K562 (cell line): ENCODE measurements at regions not wholly inside any gene's neighbourhood (a gene's known extent, or its start where the extent isn't known, plus 50 kb on each side); places are given as distances from the start of the nearest gene placed in this dataset.

Experiments
- ATAC-seq: fragments of 200-7000 bp; cut with Tn5 transposase; 3 replicates; pipeline ENCODE4 v1.9.1; 2020; ENCODE audit warnings: moderate library complexity
- BruUV-seq: library from RNA; stranded (reverse); fragments of 400-500 nt; replicated peaks from 2 replicates; lab custom pipeline; 2021; lab: Mats Ljungman, UMichigan
- CTCF ChIA-PET: fragments of 300-600 bp; formaldehyde crosslinking; extraction: SDS; loops from one replicate; lab custom pipeline; 2021; ENCODE audit warnings: low intra/inter-chr PET ratio; lab: Yijun Ruan, JAX
- POLR2A ChIA-PET: fragments of 300-600, 350-650 bp; sonication (Branson Sonifier 250); formaldehyde crosslinking; extraction: SDS; loops from one replicate; lab custom pipeline; 2021; ENCODE audit warnings: antibody characterized with exemption, inconsistent platforms; lab: Yijun Ruan, JAX
- DNase-seq, 4 experiments: peaks; one replicate each; pipeline versions ENCODE4 v3.0.0 to v3.0.0-alpha.2; 2011 to 2018; ENCODE audit warnings: low spot score in 3 of 4, mixed read lengths in 3 of 4; ENCODE audit errors: extremely low read depth in 1 of 4
- FAIRE-seq: peaks from 2 replicates; lab custom pipeline; 2011; peaks lifted over from hg19 to GRCh38; lab: Jason Lieb, UNC
- H2AFZ ChIP-seq: 2 replicates; pipeline ENCODE4 v1.6.0; 2011; ENCODE audit warnings: low read depth, low read length, control low read depth, inconsistent platforms
- H3K27ac ChIP-seq: fragments of 200-600 bp; 3 replicates; pipeline ENCODE4 v1.8.0; 2011; ENCODE audit warnings: low read depth, mild to moderate bottlenecking, control low read depth, inconsistent platforms, low read length, moderate library complexity, mixed read lengths; ENCODE audit errors: extremely low read depth
- H3K27me3 ChIP-seq, 2 experiments: fragments of 300-600 bp in 1 of 2; 2 replicates in 1 of 2; 3 replicates in 1 of 2; pipeline versions ENCODE4 v1.6.0 to v1.8.0; 2011; ENCODE audit warnings: inconsistent platforms in 2 of 2, low read length in 2 of 2, mild to moderate bottlenecking in 1 of 2, mixed read lengths in 1 of 2, moderate library complexity in 1 of 2; ENCODE audit not compliant: control insufficient read depth in 2 of 2, insufficient read depth in 2 of 2
- H3K36me3 ChIP-seq: fragments of 300-600 bp; 3 replicates; pipeline ENCODE4 v1.8.0; 2011; ENCODE audit warnings: mild to moderate bottlenecking, low read length, inconsistent platforms; ENCODE audit not compliant: control insufficient read depth, insufficient read depth
- H3K4me1 ChIP-seq, 2 experiments: fragments of 200-600 bp in 1 of 2; replicated peaks in 1 of 2; 2 replicates in 1 of 2; 3 replicates in 1 of 2; pipeline versions ENCODE4 v1.5.1 to v1.8.0; 2011; ENCODE audit warnings: inconsistent platforms in 2 of 2, low read length in 2 of 2, mild to moderate bottlenecking in 1 of 2, mixed read lengths in 1 of 2, moderate library complexity in 1 of 2; ENCODE audit not compliant: control insufficient read depth in 2 of 2, insufficient read depth in 2 of 2
- H3K4me2 ChIP-seq: 2 replicates; pipeline ENCODE4 v1.6.1; 2011; ENCODE audit warnings: low read length, control low read depth, inconsistent platforms, mixed read lengths; ENCODE audit not compliant: insufficient read depth
- H3K4me3 ChIP-seq: fragments of 200-600 bp; sonication (generic), shearing (Covaris generic); 2 replicates; pipeline ENCODE4 v1.5.1; 2016; ENCODE audit warnings: control low read depth, inconsistent platforms
- H3K79me2 ChIP-seq: fragments of 200-600 bp; 3 replicates; pipeline ENCODE4 v1.8.0; 2011; ENCODE audit warnings: low read length, inconsistent platforms; ENCODE audit not compliant: control insufficient read depth, insufficient read depth
- H3K9ac ChIP-seq, 2 experiments: 2 replicates each; pipeline versions ENCODE4 v1.6.0 to v1.6.1; 2011; ENCODE audit warnings: low read depth in 2 of 2, low read length in 2 of 2, control low read depth in 1 of 2, inconsistent platforms in 1 of 2, mild to moderate bottlenecking in 1 of 2, mixed read lengths in 1 of 2; ENCODE audit not compliant: insufficient read depth in 1 of 2
- H3K9me1 ChIP-seq: one replicate; pipeline ENCODE4 v1.6.0; 2011; ENCODE audit warnings: inconsistent platforms, mild to moderate bottlenecking, low read length, moderate library complexity; ENCODE audit not compliant: control insufficient read depth, insufficient read depth
- H3K9me3 ChIP-seq: replicated peaks from 2 replicates; pipeline ENCODE4 v1.5.1; 2011; ENCODE audit warnings: low read depth, low read length, inconsistent platforms; ENCODE audit not compliant: control insufficient read depth, insufficient read depth
- H4K20me1 ChIP-seq: replicated peaks from 2 replicates; pipeline ENCODE4 v1.6.1; 2011; ENCODE audit warnings: low read length, inconsistent platforms, mixed read lengths; ENCODE audit not compliant: control insufficient read depth, insufficient read depth
- BRF2 ChIP-seq: IDR thresholded peaks from 3 replicates; pipeline ENCODE4 v1.6.1; 2011; ENCODE audit warnings: borderline replicate concordance, mild to moderate bottlenecking; ENCODE audit not compliant: insufficient read length, insufficient read depth
- DMBX1 ChIP-seq: fragments of 250-450 bp; sonication (Bioruptor Pico); IDR thresholded peaks from 2 replicates; pipeline ENCODE4 v1.8.0; 2022; ENCODE audit warnings: inconsistent platforms, mild to moderate bottlenecking, moderate library complexity, borderline replicate concordance
- HBP1 ChIP-seq: fragments of 450-650 bp; formaldehyde crosslinking; IDR thresholded peaks from 2 replicates; pipeline ENCODE4 v1.4.0; 2022; ENCODE audit warnings: missing genetic modification characterization
- HMG20A ChIP-seq: fragments of 450-650 bp; formaldehyde crosslinking; conservative IDR thresholded peaks from 2 replicates; pipeline ENCODE4 v1.4.0; 2020; ENCODE audit warnings: mild to moderate bottlenecking, mixed read lengths
- MED1 ChIP-seq: sonication (generic); formaldehyde crosslinking; IDR thresholded peaks from 2 replicates; pipeline ENCODE4 v1.8.1; 2023; ENCODE audit warnings: missing genetic modification reagents, borderline replicate concordance
- NFIX ChIP-seq: fragments of 250-450 bp; sonication (Bioruptor Pico); IDR thresholded peaks from 2 replicates; pipeline ENCODE4 v1.4.0; 2020; ENCODE audit warnings: low read depth, mild to moderate bottlenecking, moderate library complexity
- STAT5B ChIP-seq: fragments of 250-450 bp; sonication (Bioruptor Pico); IDR thresholded peaks from 2 replicates; pipeline ENCODE4 v1.8.0; 2021; ENCODE audit warnings: mild to moderate bottlenecking, inconsistent platforms
- TBL1XR1 ChIP-seq, 2 experiments: IDR thresholded peaks; 2 replicates each; pipeline ENCODE4 v1.6.1; 2012; ENCODE audit warnings: improper control_type of control experiment in 2 of 2, low read length in 2 of 2, mild to moderate bottlenecking in 1 of 2
- ZNF23 ChIP-seq: fragments of 250-450 bp; sonication (Bioruptor Pico); IDR thresholded peaks from 2 replicates; pipeline ENCODE4 v1.4.0; 2020; ENCODE audit warnings: mild to moderate bottlenecking
- ZNF449 ChIP-seq: fragments of 250-450 bp; sonication (Bioruptor Pico); IDR thresholded peaks from 2 replicates; pipeline ENCODE4 v1.8.0; 2022; ENCODE audit warnings: moderate library complexity, mild to moderate bottlenecking, inconsistent platforms
- WGBS: fragments of 100-300 bp; shearing (Covaris generic); methylation state at CpG from one replicate; pipeline ENCODE4 v1.1.6; 2016; ENCODE audit warnings: low coverage, mixed read lengths; ENCODE audit not compliant: insufficient coverage; ENCODE audit errors: missing lambda C conversion rate; 5-methylcytosine and 5-hydroxymethylcytosine counted together
- in situ Hi-C: fragments of 300-500 bp; cut with MboI; formaldehyde crosslinking; loops from 4 replicates; pipeline ENCODE4 v1.15.0; 2018; ENCODE audit warnings: inconsistent platforms, mixed read lengths
- intact Hi-C: fragments of 100-400 bp; cut with micrococcal nuclease; formaldehyde crosslinking; loops from 2 replicates; pipeline ENCODE4 v1.14.2; 2022

- Histone ChIP-seq H3K27me3 (no peaks in the 10 kb centered on the region), H3K4me2 (no peak overlapping the region), H3K4me1 (no peaks in the 10 kb centered on the region), H3K9me1 (no peaks in the 10 kb centered on the region), H3K4me3 (no peak overlapping the region), H2AFZ (no peak overlapping the region), H3K36me3 (no peaks in the 10 kb centered on the region), H4K20me1 (no peaks in the 10 kb centered on the region), H3K27ac (no peak overlapping the region), H3K9ac (no peak overlapping the region), H3K9me3 (no peaks in the 10 kb centered on the region), H3K79me2 (no peaks in the 10 kb centered on the region)
- in situ Hi-C loops (no loop called here), intact Hi-C loops (no loop called here)
- no peak for FAIRE-seq
- CTCF ChIA-PET = no interaction called here
- no TSS peak for BruUV-seq
- POLR2A ChIA-PET = no interaction called here
- no peak for TF ChIP-seq STAT5B
- no peak for DNase-seq
- no peak for ATAC-seq
- WGBS = 7% methylated on average over 3 of the region's 4 CpGs
These were observed 245.5 kb downstream of the TDRD3 start for GRCh38 chr13:60642552-60642951.

GRCh38 chr13:60629158-60629557 is 232.1 kb downstream of the TDRD3 start:
- TF ChIP-seq HMG20A (CRISPR knock-in tag) = no peak
- TF ChIP-seq BRF2 = no peak
- TF ChIP-seq MED1 (CRISPR knock-in tag) = no peak
- no peak for TF ChIP-seq DMBX1 (CRISPR knock-in tag)
- no peak for TF ChIP-seq ZNF23 (CRISPR knock-in tag)
- no peak for TF ChIP-seq ZNF449
- TF ChIP-seq HBP1 = no peak
- TF ChIP-seq TBL1XR1 (IDR thresholded peaks at IDR 0.05; ENCODE audit: low read length in 2 of 2) = no peak
- no peak for TF ChIP-seq NFIX (CRISPR knock-in tag)
- Histone ChIP-seq H3K79me2 (no peaks in the 10 kb centered on the region), H2AFZ (no peak overlapping the region), H3K9me1 (no peaks in the 10 kb centered on the region), H3K9me3 (no peaks in the 10 kb centered on the region), H3K27me3 (no peaks in the 10 kb centered on the region), H3K27ac (no peak overlapping the region), H3K4me3 (no peak overlapping the region), H4K20me1 (no peaks in the 10 kb centered on the region), H3K4me2 (no peak overlapping the region), H3K36me3 (no peaks in the 10 kb centered on the region), H3K4me1 (no peaks in the 10 kb centered on the region), H3K9ac (no peak overlapping the region)
- POLR2A ChIA-PET = no interaction called here
- DNase-seq (no peak), FAIRE-seq (no peak), ATAC-seq (no peak)
- CTCF ChIA-PET = no interaction called here
- WGBS = 5% methylated on average over 5 of the region's 5 CpGs
- in situ Hi-C loops = no loop called here
- intact Hi-C loops = no loop called here
- no TSS peak for BruUV-seq
